HS-27A (cell line): ENCODE measurements at regions not wholly inside any gene's neighbourhood (a gene's known extent, or its start where the extent isn't known, plus 50 kb on each side); places are given as distances from the start of the nearest gene placed in this dataset.
A peak's percentile ranks its signal among the peaks of the same experiment; 100 is the strongest.
"Not testable (repeated sequence)": the region's sequence is repeated elsewhere in the genome, so short reads cannot be mapped to it uniquely, and the experiment has no call there.

ENCODE experiments used
- DNase-seq: peaks from one replicate; pipeline ENCODE4 v3.0.0-alpha.2; 2012; ENCODE audit warnings: low read depth, missing footprints

DNA sequence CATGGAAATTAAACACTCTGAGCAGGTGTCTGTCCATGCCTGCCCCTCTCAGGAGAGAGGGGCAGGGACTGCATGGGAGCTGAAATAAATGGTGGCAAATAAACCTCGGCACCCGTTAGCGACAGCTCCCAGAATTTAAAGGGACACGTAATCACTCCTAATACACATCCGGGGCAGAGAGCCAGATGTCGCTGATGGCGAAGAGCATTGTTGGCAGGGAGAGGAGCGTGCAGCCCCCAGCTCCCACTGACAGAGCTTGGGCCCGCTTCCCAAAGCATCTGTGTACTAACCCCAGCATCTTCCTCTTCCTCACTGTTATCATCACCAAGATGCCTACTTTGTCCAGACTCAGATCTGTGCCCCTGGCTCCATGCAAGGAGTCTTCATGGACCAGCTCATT lies 85.8 kb downstream of the IRX5 start:
- DNase-seq: no peak

DNA sequence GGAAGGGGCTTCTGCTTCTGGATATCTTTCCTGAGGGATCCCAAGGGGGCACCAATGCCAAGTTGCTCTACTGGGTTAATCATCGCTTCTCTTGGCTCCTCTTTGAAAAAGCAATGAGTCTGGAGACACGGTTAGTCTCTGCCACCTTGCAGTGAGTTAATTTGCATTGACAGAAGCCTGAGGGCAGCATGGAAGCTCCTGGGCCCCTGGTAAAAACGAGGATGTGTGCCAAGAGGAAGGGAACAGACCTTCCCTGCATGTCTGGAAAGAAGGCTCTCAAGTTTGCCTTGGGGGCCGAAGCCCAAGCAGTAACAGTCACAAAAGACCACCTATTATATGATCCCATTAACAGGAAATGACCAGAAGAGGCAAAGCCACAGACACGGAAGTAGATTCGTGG lies 86.7 kb downstream of the IRX5 start:
- DNase-seq: no peak

DNA sequence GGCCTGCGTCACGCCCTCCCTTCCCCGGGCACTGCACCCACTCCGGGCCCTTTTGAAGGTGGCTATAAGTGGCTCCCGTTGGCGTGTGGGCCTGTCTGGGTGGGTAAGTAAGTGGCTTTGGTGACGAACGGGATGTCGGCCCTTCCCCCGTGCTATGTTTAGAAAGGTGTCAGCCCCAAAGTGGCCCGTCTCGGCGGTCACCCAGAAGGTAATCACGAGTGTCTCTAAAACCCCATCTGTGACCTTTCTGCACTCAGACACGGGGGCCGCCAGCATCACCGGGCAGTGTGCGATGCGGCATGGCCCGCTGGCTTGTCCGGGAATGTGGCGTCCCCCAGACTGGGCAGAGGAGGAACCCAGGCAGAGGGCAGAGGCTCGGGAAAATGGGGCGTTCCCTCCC lies 88.2 kb downstream of the IRX5 start:
- DNase-seq: no peak

DNA sequence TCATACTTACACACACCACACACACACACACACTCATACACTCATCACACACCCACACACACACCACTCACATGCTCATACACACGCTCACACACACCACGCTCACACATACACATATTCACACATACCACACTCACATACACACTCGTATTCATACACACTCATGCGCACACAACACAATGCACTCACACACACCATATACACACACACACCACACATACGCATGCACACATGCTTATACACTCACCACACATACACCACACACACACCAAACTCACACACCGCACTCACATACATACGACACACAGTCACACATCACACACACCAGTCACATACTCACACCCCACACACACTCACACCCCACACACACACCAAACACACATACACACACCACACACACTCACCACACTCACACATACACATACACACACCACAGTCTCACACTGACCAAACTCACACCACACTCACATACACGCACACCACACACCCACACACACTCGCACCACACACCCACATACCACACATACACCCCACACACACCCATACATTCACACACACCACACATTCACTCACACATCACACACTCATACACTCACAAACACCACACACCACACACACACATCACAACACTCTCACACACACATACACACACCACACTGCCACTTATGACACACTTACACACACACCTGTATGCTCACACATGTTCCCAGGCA lies 88.9 kb downstream of the IRX5 start:
- DNase-seq: no peak

DNA sequence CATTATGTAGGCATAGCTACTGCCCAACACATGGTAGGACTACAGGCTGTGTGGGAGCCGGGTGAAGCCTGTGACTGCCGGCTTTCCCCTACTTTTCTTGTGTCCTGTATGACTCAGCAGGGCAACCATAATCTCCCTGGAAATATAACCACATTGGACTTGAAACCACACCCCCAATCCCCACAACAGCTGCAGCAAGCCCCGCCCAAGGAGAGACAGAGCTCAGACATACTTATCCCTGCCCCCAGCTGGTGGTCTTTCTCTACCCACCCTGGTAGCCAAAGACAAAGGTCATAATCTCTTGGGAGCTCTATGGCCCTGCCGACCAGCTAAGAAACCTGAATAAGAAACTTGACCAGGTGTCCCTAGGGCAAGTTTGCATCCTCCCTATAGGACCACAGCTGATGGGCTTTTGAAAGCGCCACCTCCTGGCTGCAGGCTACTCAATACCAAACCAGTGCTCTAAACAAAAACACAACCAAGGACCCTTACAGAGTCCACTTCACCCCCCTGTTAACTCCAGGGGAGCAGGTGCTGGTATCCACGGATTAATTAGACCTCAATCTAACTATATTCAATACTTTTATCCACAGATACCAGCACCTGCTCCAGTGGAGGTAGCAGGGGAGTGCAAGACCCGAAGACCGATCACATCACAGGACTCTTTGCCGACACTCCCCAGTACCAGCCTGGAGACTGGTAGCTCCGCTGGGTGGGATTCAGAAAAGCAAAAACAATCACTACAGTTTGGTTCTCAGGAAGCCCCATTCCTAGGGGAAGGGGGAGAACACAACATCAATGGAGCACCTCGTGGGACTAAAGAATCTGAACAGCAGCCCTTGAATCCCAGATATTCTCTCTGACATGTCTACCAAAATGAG lies 91.2 kb downstream of the IRX5 start:
- DNase-seq: peak; percentile 66

DNA sequence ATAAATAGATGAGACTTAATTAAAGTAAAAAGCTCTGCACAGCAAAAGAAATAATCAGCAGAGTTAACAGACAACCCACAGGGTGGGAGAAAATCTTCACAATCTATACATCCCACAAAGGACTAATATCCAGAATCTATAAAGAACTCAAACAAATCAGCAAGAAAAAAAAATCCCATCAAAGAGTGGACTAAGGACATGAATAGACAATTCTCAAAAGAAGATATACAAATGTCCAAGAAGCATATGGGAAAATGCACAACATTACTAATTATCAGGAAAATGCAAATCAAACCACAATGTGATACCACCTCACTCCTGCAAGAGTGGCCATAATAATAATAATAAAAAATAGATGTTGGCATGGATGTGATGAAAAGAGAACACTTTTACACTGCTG lies 96.6 kb downstream of the IRX5 start:
- not testable (repeated sequence) for DNase-seq

DNA sequence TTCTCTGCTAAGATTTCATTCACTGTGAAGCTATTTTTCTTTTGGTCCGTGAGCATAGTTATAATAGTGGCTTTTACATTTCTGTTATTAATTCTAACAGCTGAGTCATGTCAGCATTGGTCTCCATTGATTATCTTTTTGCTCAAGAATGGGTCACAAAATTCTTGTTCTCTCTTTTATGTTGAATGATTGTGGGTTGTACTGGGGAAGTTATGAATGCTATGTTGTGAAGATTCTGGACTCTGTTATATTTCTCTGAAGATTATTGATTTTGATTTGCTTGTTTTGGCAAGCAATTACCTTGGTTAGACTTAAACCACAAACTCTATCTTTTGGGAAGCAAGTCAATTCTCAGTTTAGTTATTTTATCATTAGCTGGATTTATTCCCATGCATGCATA lies 98.8 kb downstream of the IRX5 start:
- no peak for DNase-seq

DNA sequence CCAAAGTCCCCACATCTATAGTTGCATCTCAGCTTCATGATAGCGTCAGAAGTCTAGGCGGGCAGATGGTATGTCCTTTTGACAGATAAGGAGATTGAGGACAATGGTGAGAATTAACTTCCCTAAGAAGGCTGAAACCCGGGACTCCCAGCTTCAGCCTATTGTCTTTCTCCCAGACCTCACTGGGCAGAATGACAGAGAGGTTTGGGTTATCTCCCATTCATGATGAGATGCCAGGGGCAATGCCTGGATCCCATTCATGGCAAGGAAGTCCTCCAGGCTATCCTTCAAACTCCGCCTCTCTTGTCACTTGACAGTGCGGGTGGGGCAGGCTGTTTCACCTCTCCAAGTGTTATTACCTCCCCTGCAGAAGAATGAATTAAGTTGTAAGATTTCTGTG lies 100.3 kb downstream of the IRX5 start:
- DNase-seq: no peak

DNA sequence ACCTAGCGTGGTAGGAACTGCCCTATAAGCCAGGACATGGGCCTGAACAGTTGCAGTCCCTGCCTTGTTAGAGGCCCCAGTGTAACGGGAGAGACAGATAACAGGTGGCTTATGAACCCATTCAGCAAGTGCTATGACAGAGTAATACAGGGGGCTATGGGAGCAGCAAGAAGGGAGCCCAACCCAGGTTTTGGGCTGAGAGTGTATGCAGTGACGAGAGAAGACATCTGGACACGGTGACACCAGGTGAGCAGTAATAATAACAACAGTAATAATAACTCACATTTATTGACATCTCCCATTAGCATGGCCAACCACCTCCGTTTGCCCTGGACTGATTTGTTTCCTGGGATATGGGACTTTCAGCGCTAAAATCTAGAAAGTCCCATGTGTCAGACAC lies 100.8 kb downstream of the IRX5 start:
- no peak for DNase-seq

DNA sequence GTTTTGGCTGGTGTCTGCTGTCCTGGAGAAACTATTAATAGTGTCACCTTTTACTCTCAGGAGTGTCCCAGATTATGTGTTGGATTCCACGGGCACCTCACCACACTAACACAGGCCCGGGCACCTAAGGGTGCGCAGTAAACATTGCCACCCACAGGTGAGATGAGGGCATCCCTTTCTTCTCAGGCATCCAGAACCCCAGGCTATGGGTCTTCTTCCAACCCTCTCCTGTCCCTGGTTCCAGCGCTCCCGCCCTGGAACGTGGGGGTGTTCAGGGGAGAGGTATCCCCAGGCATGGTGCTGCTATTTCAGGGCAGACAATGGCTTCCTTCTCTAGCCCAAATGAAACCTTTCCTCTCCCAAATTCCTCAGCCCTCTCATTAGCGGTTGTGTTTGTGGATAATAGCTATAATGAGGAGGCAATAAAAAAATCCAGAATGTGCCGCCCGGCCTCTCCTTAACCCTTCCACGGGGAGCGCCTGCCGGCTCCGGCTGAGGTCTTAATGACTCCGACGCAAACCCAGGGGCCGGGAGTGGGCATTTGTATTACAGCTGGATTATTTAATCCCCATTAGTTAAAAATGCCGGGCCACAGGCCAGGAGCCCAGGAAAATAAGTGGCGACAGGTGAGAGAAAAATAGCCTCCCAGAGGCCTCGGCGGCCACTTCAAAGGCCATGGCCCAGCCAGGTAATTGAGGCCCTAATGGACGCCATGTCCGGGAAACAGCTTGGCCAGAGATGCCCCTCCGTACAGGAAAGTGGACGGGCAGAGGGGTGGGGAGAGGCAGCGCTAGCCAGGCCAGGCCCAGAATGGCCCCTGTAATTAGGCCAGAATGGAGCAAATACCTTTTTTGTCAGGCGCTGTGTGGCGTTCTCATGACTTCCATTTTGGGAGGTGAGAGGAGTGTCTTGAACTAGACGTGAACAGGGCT lies 102.8 kb downstream of the IRX5 start:
- DNase-seq: no peak

DNA sequence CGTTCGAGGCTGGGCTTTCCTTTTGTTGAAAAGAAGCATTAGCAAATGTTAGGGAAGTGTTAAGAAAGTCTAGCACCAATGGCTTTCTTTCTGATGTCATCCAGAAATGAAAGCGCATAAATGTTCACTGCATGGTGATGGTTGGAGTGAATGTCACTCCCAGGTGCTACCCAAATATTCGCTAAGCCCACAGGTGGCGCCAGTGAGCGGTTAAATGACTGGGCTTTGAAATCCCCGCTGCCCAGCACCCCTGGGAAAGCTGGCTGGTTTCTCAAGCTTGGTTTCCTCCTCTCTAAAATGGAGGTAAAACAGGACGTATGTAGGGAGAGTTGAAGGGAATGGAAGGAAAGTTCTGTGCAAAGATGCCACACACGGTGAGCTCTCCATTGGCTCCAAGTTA lies 104.4 kb downstream of the IRX5 start:
- DNase-seq: no peak

DNA sequence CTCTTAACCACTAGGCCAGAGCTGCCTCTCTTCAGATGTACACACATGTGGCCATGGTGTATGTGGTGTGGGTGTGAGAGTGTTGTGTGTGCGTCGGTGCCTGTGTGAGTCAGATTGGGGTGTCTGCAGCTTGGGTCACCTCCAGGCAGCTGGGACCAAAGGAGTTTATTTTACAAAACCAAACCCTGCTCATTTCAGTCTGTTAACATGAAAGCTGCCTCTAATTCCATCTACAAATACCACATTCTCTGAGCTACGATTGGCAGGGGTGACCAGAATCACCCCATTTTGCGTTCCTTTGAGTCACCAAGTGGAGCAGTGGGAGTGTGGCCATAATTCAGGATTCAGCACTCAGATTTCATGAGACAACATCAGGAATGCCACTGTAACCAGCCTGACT lies 105.3 kb downstream of the IRX5 start:
- DNase-seq: no peak

DNA sequence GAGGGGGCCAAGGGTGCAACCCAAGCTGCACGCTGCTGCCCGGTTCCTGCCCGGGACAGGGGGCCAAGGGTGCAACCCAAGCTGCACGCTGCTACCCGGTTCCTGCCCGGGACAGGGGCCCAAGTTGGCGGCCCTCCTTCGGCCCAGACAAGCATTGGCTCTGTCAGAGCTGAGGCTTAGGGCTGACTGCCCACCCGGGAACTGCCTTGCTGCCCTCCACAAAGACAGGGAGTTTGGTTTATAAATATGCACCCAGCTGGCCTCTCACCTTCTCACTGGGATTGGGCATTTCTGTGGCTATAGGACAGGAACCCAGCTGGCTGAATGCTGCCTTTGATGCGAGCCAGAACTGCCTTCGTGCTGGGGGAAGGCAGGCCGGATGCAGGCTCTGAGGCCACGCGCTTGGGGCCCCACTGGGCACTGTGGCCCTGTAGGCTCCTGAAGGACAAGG lies 105.7 kb downstream of the IRX5 start:
- no peak for DNase-seq

DNA sequence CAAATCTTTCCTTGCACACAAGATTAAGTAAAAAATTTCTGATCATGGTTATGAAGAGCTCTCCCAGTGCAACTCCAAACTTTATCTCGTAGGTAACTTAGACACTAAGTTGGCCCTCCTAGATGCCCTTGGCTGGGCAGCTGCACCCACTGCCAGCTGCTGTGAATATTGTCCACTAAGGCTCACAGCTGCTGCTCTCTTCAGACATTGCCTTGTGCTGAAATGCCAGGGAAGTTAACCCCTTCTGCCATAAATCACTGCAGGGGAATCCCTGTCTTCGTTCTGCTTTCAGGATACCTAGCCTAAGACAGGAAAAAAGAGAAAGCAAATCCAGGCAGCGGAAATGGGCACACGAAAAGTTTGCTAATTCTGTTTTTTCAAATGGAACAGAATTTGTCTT lies 106.4 kb downstream of the IRX5 start:
- no peak for DNase-seq

DNA sequence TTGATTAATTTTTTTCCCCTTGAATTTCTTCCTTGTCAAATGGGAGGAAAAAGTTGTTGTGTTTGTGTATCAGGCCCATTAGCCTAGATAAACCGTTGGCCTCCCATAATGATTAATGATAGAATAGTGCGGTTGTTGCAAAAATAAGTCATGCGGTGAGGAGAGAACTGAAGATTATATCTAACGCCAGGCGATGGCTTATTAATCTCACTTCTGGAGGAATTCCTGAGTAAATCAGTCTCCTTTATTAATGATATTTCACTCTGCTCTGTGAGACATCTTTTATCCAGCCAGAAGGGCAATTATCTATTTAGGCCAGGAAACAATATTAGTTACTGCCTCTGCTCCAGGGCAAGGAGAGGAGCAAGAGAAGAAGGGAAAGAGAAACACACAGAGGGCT lies 107.3 kb downstream of the IRX5 start:
- no peak for DNase-seq

DNA sequence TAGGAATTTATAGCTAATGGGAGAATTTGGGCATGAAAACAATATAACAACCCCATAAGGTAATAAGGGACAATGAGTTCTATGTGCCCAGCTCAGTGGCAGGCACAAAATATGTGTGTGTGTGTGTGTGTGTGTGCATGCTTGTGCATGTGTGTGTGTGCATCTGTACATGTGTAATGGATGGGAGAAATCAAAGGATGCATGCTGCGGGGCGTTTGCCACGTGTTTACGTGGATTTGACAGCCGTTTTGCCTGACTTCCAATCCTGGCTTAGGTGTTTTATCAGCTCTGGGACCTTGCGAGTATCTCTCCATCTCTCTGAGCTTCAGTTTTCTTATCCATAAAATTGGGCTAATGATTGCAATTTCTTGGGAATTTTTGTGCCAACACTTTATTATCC lies 108.4 kb downstream of the IRX5 start:
- DNase-seq: no peak

DNA sequence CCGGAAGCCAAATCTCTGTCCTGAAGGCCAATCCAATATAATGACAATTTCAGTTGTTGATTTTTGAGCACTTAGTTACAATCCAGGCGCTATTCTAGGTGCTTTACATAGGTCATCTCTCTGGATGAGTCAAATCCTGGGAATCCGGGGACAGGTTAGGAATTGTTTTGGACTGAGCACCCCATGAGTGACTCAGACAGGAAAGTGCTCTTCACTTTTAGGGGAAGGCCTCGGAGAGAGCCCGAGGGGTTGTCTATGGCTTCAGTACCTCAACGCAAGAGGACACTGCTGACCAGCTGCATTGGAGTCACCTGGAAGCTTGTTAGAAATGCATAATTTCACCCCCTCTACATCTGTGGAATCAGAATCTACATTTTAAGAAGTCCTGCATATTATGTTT lies 108.8 kb downstream of the IRX5 start:
- no peak for DNase-seq

DNA sequence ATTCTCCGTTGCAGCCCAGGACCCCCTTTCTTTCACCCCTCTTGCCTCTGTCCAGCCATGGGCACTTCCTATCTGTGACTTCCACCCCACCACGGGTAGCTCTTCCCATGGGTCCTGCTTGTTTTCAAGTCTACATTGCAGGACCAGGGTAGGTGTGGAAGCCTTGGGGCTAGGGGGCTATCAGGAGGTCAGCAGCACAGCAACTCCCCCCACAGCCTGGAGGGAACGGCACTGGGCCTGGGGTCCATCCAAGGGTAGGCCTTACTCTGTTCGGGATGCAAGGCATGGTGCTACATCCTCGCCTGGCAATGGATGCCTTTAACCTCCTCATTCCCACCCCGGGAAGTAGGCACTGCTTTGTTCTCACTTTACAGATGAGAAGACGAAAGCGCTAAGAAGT lies 109.3 kb downstream of the IRX5 start:
- no peak for DNase-seq

DNA sequence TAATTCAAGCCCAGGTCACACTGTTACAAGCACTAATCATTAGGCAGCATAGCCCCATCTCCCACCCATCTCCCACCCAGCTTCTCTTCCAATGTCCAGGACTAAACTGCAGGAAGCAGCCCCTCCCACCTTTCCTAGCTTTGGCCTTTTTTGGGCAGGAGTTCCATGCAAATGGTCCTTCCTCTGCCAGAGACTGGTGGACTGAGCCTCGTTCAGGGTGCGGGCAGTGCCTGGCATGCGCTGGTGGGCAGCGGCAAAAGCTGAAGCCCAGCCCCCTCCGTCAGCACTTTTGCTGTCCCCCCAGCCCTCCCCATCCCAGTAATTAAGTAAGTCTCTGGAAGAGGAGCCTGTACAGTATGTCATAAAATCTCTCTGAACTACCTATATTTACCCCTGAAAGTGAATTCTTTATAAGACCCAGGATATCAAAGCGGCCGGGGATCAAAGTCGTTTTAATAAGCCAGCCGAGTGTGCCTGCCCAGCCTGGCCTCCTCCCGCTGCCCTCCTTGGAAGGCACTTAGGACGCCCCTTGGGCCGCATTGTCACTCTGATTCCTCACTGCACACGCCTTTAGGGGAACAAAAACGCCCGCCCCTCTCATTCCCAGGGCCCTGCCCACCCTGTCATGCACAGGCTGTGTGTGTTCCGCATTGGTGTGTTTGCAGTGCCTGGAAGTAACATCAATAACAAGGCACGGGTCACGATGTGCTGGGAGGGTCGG lies 109.9 kb downstream of the IRX5 start:
- DNase-seq: no peak

DNA sequence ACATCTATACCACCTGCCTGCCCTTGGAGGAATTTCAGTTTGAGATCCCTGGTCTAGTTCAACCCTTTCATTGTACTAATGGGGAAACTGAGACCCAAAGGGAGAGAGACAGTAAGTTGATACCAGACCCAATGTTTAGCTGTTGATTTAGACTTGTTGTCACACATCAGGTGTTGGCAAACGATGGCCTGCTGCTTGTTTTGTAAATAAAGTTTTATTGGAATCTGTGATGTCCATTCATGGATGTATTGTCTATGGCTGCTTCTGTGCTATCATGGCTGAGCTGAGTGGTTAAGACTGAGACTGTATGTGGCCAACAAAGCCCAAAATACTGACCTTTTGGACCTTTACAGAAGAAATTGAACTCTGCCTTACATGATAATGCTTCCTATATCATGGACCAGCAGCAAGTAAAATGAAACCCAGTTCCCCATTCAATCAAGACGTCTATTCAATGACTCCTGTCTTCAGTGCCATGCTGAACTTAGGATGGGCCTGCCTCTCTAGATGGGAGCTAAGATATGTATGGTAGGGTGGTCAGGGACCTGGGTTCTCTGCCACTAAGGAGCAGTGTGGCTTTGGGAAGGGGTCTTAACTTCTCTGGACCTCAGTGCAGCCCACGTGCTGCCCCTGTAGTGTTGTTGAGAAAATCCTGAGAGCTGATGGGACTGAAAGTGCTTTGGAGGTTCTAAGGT lies 111.0 kb downstream of the IRX5 start:
- no peak for DNase-seq
